ENCODE measurements at regions not wholly inside any gene's neighbourhood (a gene's known extent, or its start where the extent isn't known, plus 50 kb on each side); places are given as distances from the start of the nearest gene placed in this dataset.

DNA sequence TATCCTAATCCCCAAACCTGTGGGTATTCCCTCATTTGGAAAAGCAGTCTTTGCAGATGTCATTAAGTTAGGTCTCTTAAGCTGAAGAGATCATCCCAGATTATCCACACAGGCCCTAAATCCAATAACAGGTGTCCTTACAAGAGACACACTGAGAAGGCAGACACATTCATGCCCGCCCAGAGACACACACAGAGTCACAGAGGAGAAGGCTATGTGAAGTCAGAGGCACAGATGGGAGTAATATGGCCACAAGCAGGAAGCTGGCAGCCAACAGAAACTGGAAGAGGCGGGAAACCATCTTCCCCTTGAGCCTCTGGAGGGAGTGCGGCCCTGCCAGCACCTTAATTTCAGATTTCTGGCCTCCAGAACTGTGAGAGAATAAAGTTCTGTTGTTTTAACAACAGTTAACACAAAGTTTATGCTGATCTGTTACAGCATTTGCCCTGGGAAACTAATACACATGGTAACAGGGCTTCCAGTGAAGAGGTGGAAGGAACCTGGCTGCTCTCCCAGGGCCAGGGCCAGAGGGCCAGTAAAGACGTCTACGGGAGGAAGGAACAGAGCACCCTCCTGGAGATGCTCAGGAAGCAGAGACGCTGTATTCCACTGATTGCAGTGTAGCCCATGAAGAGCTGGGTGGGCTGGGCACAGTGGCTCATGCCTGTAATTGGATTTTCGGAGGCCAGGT lies 217.5 kb downstream of the GLI2 start (continued):
- TF ChIP-seq SKI (IDR thresholded peaks at IDR 0.05; ENCODE audit: partially characterized antibody) (no peak), ZNF615 (CRISPR knock-in tag; IDR thresholded peaks at IDR 0.05; ENCODE audit: borderline replicate concordance) (no peak), ZNF34 (CRISPR knock-in tag; IDR thresholded peaks at IDR 0.05; ENCODE audit: borderline replicate concordance) (no peak), TAF15 (IDR thresholded peaks at IDR 0.05; ENCODE audit: low read depth, low read length, poor library complexity, severe bottlenecking) (no peak), TSC22D2 (CRISPR knock-in tag; IDR thresholded peaks at IDR 0.05; ENCODE audit: borderline replicate concordance) (no peak), ZNF792 (CRISPR knock-in tag; IDR thresholded peaks at IDR 0.05) (no peak)

GRCh38 chr2:120953843-120954584 lies 218.3 kb downstream of the GLI2 start:
- Histone ChIP-seq H4K20me1 (ENCODE audit: insufficient read depth, low read length) (no peaks in the 10 kb centered on the region), H3K27ac (ENCODE audit: extremely low read length, insufficient read depth, low read length) (no peak overlapping the region), H3K9me3 (ENCODE audit: low read length) (no peaks in the 10 kb centered on the region), H3K9ac (ENCODE audit: insufficient read depth, low read depth, low read length) (no peak overlapping the region), H3K36me3 (replicated peaks in 1 of 2; ENCODE audit: control insufficient read depth in 1 of 2, insufficient read depth in 2 of 2, low read length in 2 of 2) (no peaks in the 10 kb centered on the region), H3K4me2 (ENCODE audit: low read depth, low read length) (no peak overlapping the region), H3K4me1 (ENCODE audit: insufficient read depth, low read length) (no peaks in the 10 kb centered on the region), H3K27me3 (ENCODE audit: control insufficient read depth in 1 of 2, insufficient read depth in 2 of 2, low read length in 2 of 2) (peaks cover 12 to 83% of the 10 kb centered on the region in 2 experiments; a peak in 4 of 5 replicates), H2AFZ (ENCODE audit: low read length) (no peak overlapping the region), H3K79me2 (ENCODE audit: insufficient read depth, low read length) (no peaks in the 10 kb centered on the region), H3K4me3 (replicated peaks in 1 of 3; ENCODE audit: insufficient read depth in 1 of 3, low read depth in 2 of 3, low read length in 3 of 3) (no peak overlapping the region)
- ChIA-PET CTCF (ENCODE audit: low intra/inter-chr PET ratio, low total read pairs) (no interaction called here), POLR2A (no interaction called here)
- FAIRE-seq (no peak), DNase-seq (ENCODE audit: low spot score) (no peak), ATAC-seq (no peak)
- in situ Hi-C loops (cut with HindIII; ENCODE audit: extremely low pct_ligation_motif_present, low pct_unique_long_range_greater_than_20kb) (no loop called here), intact Hi-C loops (cut with micrococcal nuclease; ENCODE audit: unreplicated experiment) (no loop called here)
- BruUV-seq (replicated peaks), result no TSS peak
- WGBS (ENCODE audit: low lambda C conversion rate), result 55% methylated on average over 16 of the region's 16 CpGs
- no peak for TF ChIP-seq TRIM24 (CRISPR knock-in tag; IDR thresholded peaks at IDR 0.05)
- TF ChIP-seq, protein P1, sequence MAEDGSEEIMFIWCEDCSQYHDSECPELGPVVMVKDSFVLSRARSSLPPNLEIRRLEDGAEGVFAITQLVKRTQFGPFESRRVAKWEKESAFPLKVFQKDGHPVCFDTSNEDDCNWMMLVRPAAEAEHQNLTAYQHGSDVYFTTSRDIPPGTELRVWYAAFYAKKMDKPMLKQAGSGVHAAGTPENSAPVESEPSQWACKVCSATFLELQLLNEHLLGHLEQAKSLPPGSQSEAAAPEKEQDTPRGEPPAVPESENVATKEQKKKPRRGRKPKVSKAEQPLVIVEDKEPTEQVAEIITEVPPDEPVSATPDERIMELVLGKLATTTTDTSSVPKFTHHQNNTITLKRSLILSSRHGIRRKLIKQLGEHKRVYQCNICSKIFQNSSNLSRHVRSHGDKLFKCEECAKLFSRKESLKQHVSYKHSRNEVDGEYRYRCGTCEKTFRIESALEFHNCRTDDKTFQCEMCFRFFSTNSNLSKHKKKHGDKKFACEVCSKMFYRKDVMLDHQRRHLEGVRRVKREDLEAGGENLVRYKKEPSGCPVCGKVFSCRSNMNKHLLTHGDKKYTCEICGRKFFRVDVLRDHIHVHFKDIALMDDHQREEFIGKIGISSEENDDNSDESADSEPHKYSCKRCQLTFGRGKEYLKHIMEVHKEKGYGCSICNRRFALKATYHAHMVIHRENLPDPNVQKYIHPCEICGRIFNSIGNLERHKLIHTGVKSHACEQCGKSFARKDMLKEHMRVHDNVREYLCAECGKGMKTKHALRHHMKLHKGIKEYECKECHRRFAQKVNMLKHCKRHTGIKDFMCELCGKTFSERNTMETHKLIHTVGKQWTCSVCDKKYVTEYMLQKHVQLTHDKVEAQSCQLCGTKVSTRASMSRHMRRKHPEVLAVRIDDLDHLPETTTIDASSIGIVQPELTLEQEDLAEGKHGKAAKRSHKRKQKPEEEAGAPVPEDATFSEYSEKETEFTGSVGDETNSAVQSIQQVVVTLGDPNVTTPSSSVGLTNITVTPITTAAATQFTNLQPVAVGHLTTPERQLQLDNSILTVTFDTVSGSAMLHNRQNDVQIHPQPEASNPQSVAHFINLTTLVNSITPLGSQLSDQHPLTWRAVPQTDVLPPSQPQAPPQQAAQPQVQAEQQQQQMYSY (CRISPR knock-in tag; IDR thresholded peaks at IDR 0.05), result no peak
- TF ChIP-seq, protein P2, sequence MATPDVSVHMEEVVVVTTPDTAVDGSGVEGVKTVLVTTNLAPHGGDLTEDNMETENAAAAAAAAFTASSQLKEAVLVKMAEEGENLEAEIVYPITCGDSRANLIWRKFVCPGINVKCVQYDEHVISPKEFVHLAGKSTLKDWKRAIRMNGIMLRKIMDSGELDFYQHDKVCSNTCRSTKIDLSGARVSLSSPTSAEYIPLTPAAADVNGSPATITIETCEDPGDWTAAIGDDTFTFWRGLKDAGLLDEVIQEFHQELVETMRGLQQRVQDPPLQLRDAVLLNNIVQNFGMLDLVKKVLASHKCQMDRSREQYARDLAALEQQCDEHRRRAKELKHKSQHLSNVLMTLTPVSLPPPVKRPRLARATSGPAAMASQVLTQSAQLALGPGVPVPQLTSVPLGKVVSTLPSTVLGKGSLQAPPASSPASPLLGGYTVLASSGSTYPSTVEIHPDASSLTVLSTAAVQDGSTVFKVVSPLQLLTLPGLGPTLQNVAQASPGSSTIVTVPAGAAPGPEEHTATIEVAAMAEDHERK (CRISPR knock-in tag; IDR thresholded peaks at IDR 0.05; ENCODE audit: low read depth), result no peak
- no peak for TF ChIP-seq ZNF614 (CRISPR knock-in tag; IDR thresholded peaks at IDR 0.05; ENCODE audit: borderline replicate concordance)
- no peak for TF ChIP-seq ZNF430 (CRISPR knock-in tag; IDR thresholded peaks at IDR 0.05)
- TF ChIP-seq STAT5B (CRISPR knock-in tag; IDR thresholded peaks at IDR 0.05), result no peak
- TF ChIP-seq ZXDC (CRISPR knock-in tag; IDR thresholded peaks at IDR 0.05), result no peak

Data from HepG2 (cell line).